ENCODE measurements at regions not wholly inside any gene's neighbourhood (a gene's known extent, or its start where the extent isn't known, plus 50 kb on each side); places are given as distances from the start of the nearest gene placed in this dataset.
A peak's percentile ranks its signal among the peaks of the same experiment; 100 is the strongest.

DNA sequence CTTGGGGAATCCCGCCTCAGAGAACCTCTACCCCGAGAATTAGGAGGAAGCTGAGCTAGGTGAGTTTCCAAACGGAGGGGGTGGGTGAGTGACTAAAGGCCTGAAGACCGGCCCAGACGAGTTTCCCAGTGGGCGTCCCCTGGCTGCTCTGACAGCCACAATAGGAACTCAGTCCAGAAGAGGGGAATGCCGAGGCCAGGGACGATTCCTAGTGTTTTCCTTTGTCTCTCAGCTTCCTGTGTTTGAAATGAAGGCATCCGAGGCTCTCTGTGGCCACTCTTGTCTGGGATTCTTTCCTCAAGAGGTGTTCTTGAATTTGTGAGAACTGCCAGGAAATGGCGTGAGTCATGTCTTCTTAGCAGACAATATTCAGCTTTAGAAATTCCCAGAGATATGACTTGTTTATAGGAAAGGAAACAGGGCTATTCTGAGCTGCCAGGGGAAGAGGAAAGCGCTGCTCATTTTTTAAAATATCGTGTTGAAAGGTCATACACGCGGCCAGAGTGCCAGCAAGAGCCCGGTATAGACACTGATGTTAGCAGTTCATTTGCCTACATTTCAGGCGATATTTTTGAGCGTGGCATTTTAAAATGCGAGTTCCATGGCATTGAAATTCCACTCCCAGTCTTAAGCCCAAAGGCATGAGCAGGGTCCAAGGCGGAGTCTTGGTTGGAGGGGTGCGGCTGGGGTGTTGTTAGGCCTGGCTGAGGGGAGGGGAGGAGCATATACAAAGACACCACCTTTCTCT is 169.1 kb upstream of the KLF7 start:
- Histone ChIP-seq H2AK5ac (ENCODE audit: low read depth, low read length) (peak overlapping the region; percentile 82), H3K4me2 (ENCODE audit: low read depth, low read length) (peak overlapping the region; percentile 85), H2AFZ (replicated peaks; ENCODE audit: low read length, poor library complexity) (peak overlapping the region; percentile 83), H2BK5ac (ENCODE audit: low read depth, low read length, poor library complexity, severe bottlenecking) (peak overlapping the region; percentile 91), H3K27me3 (ENCODE audit: control insufficient read depth, insufficient read depth, low read length) (no peaks in the 10 kb centered on the region), H3K79me1 (ENCODE audit: low read depth in 1 of 2, low read length in 2 of 2) (peaks cover 0 to 4% of the 10 kb centered on the region in 2 experiments; a peak in 1 of 4 replicates), H2AK9ac (replicated peaks; ENCODE audit: low read depth, low read length, poor library complexity) (peak overlapping the region; percentile 86), H3K27ac (ENCODE audit: insufficient read depth, low read length) (peak overlapping the region; percentile 67), H3K56ac (ENCODE audit: extremely low read depth, insufficient read depth, low read length) (peak overlapping the region; percentile 94), H2BK120ac (ENCODE audit: low read depth, low read length) (peak overlapping the region; percentile 82), H3K4me3 (ENCODE audit: insufficient read depth, low read depth, low read length) (peak overlapping the region; percentile 24), H3K9me3 (ENCODE audit: control insufficient read depth, insufficient read depth, low read length) (no peaks in the 10 kb centered on the region), H4K91ac (ENCODE audit: insufficient read depth, low read depth, low read length) (peak overlapping the region; percentile 96), H3K9me1 (ENCODE audit: insufficient read depth, low read length) (peaks cover 7% of the 10 kb centered on the region), H3K4ac (ENCODE audit: low read depth, low read length) (peak overlapping the region; percentile 97), H4K8ac (ENCODE audit: low read depth in 2 of 2, low read length in 2 of 2) (peak overlapping the region; percentile 84 to 91), H2BK20ac (ENCODE audit: low read depth, low read length) (peak overlapping the region; percentile 92), H3K4me1 (ENCODE audit: control insufficient read depth, insufficient read depth, low read length) (peaks cover 14% of the 10 kb centered on the region), H3K14ac (replicated peaks; ENCODE audit: low read depth, low read length) (peak overlapping the region; percentile 93), H3K9ac (ENCODE audit: low read depth, low read length) (peak overlapping the region; percentile 51), H4K5ac (ENCODE audit: low read depth, low read length) (peak overlapping the region; percentile 93), H3K36me3 (ENCODE audit: control insufficient read depth, insufficient read depth, low read length) (no peaks in the 10 kb centered on the region), H2BK15ac (ENCODE audit: low read depth, low read length) (peak overlapping the region; percentile 92; the same call in 2 of the 3 replicates), H3K18ac (ENCODE audit: low read depth, low read length) (peak overlapping the region; percentile 94), H4K20me1 (ENCODE audit: insufficient read depth, low read length) (no peaks in the 10 kb centered on the region), H3K23ac (ENCODE audit: low read depth, low read length) (peak overlapping the region; percentile 71)
- TF ChIP-seq RFX5 (IDR thresholded peaks at IDR 0.05; ENCODE audit: low read depth, low read length) (no peak), RAD21 (IDR thresholded peaks at IDR 0.05; ENCODE audit: low read length) (no peak; the same call in none of the 2 replicates), MAFK (IDR thresholded peaks at IDR 0.05; ENCODE audit: low read depth, low read length) (0 out of 2 replicates have a peak, but pooled peaks have one; percentile 2), SMC3 (IDR thresholded peaks at IDR 0.05; ENCODE audit: low read depth, low read length) (no peak; the same call in 1 of the 2 replicates), MXI1 (IDR thresholded peaks at IDR 0.05; ENCODE audit: borderline replicate concordance, low read depth, low read length) (no peak), MAZ (IDR thresholded peaks at IDR 0.05; ENCODE audit: borderline replicate concordance, low read depth, low read length) (peak; percentile 52; the same call in 1 of the 2 replicates), NFE2L2 (IDR thresholded peaks at IDR 0.05; ENCODE audit: low read depth, low read length) (0 out of 2 replicates have a peak, but pooled peaks have one; percentile 32), FOS (IDR thresholded peaks at IDR 0.05; ENCODE audit: low read depth, low read length) (peak; percentile 84), POLR2A (IDR thresholded peaks at IDR 0.05; ENCODE audit: low read depth, low read length) (peak; percentile 86)
- TF ChIP-seq, protein P1, sequence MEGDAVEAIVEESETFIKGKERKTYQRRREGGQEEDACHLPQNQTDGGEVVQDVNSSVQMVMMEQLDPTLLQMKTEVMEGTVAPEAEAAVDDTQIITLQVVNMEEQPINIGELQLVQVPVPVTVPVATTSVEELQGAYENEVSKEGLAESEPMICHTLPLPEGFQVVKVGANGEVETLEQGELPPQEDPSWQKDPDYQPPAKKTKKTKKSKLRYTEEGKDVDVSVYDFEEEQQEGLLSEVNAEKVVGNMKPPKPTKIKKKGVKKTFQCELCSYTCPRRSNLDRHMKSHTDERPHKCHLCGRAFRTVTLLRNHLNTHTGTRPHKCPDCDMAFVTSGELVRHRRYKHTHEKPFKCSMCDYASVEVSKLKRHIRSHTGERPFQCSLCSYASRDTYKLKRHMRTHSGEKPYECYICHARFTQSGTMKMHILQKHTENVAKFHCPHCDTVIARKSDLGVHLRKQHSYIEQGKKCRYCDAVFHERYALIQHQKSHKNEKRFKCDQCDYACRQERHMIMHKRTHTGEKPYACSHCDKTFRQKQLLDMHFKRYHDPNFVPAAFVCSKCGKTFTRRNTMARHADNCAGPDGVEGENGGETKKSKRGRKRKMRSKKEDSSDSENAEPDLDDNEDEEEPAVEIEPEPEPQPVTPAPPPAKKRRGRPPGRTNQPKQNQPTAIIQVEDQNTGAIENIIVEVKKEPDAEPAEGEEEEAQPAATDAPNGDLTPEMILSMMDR (conservative IDR thresholded peaks at IDR 0.05; ENCODE audit: low read depth, low read length) = no peak
- TF ChIP-seq, protein P2, sequence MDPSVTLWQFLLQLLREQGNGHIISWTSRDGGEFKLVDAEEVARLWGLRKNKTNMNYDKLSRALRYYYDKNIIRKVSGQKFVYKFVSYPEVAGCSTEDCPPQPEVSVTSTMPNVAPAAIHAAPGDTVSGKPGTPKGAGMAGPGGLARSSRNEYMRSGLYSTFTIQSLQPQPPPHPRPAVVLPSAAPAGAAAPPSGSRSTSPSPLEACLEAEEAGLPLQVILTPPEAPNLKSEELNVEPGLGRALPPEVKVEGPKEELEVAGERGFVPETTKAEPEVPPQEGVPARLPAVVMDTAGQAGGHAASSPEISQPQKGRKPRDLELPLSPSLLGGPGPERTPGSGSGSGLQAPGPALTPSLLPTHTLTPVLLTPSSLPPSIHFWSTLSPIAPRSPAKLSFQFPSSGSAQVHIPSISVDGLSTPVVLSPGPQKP (IDR thresholded peaks at IDR 0.05; ENCODE audit: borderline replicate concordance, low read depth, low read length) = no peak
- ChIA-PET POLR2A (ENCODE audit: unreplicated experiment) (interaction anchor here (0.5 to 1.8 kb wide), 8 partner anchors 22 to 341 kb away, joined by 3 to 11 read pairs (median 4); partner anchors contain the start of gene KLF7), CTCF (interaction anchor here (0.8 kb wide), 2 partner anchors 74 to 76 kb away, joined by 3 read pairs; no protein-coding TSS in a partner anchor)
- 0% methylated on average over 8 of the region's 20 CpGs; no CpG with 5 or more reads in 1 of the 2 experiments for WGBS, 2 experiments (ENCODE audit: extremely low coverage in 2 of 2, insufficient read length in 1 of 2)
- in situ Hi-C loops (cut with MboI; ENCODE audit: low sequenced_read_pairs) (no loop called here), dilution Hi-C loops (cut with HindIII; ENCODE audit: low sequenced_read_pairs, unreplicated experiment) (no loop called here), intact Hi-C loops (cut with micrococcal nuclease) (loop anchor here (1.0 to 5.0 kb wide), 6 partner anchors 60 to 352 kb away; no protein-coding TSS in a partner anchor)
- DNase-seq (peak; percentile 100), ATAC-seq (ENCODE audit: low read depth) (peak; percentile 79)
- BruUV-seq (replicated peaks) = TSS peak; percentile 61

All from IMR-90 (cell line).